SK-N-DZ (cell line): ENCODE measurements at regions not wholly inside any gene's neighbourhood (a gene's known extent, or its start where the extent isn't known, plus 50 kb on each side); places are given as distances from the start of the nearest gene placed in this dataset.
"Not testable (repeated sequence)": the region's sequence is repeated elsewhere in the genome, so short reads cannot be mapped to it uniquely, and the experiment has no call there.

Experiments used
- DNase-seq: peaks from one replicate; pipeline ENCODE4 v3.0.0-alpha.2; 2015; ENCODE audit warnings: low spot score

GRCh38 chr12:116429826-116430360 lies 129.3 kb upstream of the MAP1LC3B2 start:
- no peak for DNase-seq

DNA sequence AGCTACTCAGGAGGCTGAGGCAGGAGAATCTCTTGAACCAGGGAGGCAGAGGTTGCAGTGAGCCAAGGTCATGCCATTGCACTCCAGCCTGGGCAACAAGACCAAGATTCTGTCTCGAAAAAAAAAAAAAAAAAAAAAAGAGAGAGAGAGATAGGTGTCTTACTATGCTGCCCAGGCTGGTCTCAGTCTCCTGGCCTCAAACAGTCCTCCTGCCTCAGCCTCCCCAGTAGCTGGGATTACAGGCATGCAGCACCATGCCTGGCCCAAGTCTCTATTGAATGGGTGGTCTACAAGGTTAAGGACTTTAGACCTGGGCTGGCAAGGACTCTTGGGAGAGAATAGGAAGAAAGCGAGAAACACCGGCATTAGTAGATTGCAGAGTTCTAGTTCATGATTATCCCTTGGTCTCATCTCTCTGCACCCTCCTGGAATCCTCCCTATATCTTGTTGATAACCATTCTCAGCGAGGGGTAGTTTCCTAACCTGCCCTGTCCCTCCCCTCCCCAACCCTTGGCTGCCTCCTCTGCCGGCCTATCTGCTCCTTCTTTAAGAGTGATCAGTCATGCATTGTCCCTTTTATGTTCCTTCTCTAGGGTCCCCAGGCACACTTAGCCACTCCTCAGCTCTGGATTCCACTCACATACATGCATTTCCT lies 128.1 kb upstream of the MAP1LC3B2 start:
- no peak for DNase-seq

GRCh38 chr12:116431677-116432300 lies 127.4 kb upstream of the MAP1LC3B2 start:
- DNase-seq, result no peak

GRCh38 chr12:116432314-116432750 lies 126.8 kb upstream of the MAP1LC3B2 start:
- DNase-seq, result no peak

- no peak for DNase-seq
These were observed 125.9 kb upstream of the MAP1LC3B2 start for GRCh38 chr12:116433249-116433648.

DNA sequence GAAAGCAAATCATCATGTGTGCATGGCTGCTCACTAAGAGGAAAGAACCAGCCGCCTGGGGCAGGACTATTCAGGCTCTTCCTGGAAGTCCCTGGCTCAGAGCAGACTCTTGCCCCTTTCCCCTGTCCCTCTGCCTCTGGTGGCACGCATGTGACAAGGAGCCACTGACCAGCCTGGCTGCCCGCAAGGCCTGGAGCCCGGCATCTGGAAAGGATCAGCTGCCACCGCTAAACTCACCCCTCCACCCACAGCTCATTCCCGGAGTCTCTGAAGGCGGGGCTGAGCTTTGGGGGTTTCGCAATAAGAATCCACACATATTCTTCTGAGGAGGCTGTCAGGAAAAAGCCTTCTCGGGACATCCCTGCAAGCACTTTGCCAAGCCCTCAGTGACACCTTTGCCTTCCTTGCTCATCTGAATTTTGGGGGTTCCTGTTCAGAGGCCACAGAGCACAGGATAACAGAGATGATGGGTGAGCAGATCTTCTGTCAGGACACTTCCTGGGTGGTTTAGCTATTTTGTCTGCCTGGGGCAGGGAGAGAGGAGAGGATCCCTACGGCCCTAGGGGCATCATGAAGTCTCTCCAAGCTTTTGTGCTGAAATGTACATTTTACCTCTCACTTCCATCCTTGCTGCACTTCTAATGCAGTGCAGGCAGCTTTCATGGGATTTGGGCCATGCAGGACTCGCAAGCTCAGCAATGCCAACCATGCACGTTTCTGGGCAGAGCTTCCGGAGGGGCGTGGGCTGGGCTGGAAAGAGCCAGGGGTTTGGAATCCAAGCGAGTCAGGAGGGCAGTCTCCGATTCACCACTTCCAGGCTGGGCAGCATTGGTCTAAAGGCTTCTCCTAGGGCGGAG lies 124.8 kb upstream of the MAP1LC3B2 start:
- peak; percentile 54 for DNase-seq

- no peak for DNase-seq
These were observed 123.2 kb upstream of the MAP1LC3B2 start for GRCh38 chr12:116435984-116436383.

- no peak for DNase-seq
These were observed 122.5 kb upstream of the MAP1LC3B2 start for GRCh38 chr12:116436561-116437249.

- DNase-seq, result no peak
These were observed 117.9 kb upstream of the MAP1LC3B2 start for GRCh38 chr12:116441292-116441691.

GRCh38 chr12:116442304-116442703 lies 116.9 kb upstream of the MAP1LC3B2 start:
- DNase-seq, result no peak

DNA sequence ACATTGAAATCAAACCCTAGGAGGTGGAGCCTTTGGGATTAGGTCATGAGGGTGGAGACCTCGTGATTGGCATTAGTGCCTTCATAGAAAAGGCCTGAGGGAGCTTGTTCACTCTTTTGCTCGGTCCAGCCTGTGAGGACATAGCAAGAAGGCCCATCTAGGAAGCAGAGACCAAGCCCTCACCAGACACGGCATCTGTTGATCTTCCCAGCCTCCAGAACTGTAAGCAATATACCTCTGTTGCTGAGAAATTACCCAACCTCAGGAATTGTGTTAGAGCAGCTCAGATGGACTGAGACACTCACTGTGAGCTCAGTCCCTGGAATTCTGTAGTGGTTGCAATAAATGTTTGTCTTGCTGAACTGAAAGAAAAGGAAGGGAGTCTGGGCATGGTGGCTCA lies 116.2 kb upstream of the MAP1LC3B2 start:
- no peak for DNase-seq

DNA sequence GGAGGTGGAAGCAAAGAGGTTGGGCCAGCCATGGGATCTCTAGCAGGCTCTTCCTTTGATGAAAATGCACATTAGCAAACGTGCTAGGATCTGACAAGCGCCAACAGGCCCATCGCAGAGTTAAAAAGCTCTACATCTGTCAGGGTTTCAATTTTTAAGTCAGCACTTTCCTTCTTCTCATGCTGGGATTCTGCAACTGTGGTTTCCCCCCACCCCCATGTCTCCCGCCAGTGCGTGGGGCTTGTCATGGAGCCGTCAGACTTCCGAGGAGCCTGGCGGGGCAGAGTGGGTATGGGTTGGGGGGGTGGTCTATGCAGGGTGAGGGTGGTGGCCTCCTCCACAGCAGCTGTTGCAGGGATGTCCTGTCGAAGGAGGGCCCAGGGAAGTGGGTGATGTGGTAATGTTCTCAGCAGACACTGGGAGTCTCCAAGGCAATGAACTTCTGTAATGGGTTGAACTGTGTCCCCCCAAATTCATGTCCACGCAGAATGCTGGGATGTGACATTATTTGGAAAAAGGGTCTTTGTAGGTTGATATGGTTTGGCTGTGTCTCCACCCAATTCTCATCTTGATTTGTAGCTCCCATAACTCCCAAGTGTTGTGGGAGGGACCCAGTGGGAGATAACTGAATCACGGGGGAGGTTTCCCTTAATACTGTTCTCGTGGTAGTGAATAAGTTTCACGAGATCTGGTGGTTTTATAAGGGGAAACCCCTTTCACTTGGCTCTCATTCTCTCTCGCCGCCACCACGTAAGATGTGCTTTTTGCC lies 115.2 kb upstream of the MAP1LC3B2 start:
- no peak for DNase-seq

DNA sequence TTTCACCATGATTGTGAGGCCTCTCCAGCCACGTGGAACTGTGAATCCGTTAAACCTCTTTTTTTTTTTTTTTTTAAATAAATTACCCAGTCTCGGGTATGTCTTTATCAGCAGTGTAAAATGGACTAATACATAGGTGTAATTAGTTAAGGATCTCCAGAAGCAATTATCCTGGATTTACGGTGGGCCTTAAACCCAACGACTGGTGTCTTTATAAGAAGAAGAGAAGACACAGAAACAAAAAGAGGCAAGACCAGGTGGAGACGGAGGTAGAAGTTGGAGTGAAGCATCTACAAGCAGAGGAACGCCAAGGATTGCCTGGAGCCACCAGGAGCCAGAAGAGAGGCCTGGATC lies 114.6 kb upstream of the MAP1LC3B2 start:
- no peak for DNase-seq

GRCh38 chr12:116448165-116448739 lies 110.9 kb upstream of the MAP1LC3B2 start:
- DNase-seq, result no peak

GRCh38 chr12:116450406-116450910 lies 108.7 kb upstream of the MAP1LC3B2 start:
- no peak for DNase-seq

GRCh38 chr12:116452975-116453374 lies 106.2 kb upstream of the MAP1LC3B2 start:
- not testable (repeated sequence) for DNase-seq

DNA sequence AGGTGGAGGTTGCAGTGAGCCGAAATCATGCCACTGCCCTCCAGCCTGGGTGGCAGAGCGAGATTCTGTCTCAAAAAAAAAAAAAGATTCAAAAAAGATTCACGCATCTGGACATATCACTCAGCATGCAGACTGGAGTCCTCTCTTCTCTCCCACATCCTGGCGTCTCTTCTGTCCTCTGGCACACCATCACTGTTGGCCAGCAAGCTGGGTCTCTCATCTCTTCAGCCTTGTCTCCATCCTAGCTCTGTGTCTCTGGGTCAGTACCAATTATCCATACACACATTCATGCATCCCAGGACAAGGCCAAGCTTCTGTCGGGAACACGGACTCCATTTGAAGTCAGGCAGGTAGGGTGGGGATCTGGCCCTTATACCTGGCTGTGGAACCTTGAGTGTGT lies 105.5 kb upstream of the MAP1LC3B2 start:
- no peak for DNase-seq

DNA sequence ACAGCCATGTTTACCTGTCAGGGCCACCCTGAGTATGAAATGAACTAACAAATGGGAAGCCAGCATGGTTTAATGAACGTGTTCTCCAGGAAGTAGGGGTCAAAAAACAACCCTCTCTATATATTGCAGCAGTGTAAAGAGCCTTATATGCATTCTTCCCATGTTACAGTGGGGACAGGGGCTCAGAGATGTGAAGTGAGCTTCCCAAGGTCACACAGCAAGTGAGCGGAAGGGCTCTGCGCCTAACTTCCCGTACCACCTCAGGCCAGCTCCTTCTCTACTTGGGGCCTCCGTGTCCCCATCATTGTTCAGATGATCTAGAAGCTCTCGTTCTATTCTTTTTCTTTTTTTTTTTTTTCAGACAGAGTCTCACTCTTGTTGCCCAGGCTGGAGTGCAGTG lies 105.1 kb upstream of the MAP1LC3B2 start:
- DNase-seq, result no peak

- DNase-seq, result no peak
These were observed 104.2 kb upstream of the MAP1LC3B2 start for GRCh38 chr12:116454950-116455447.
